ENCODE measurements at regions not wholly inside any gene's neighbourhood (a gene's known extent, or its start where the extent isn't known, plus 50 kb on each side); places are given as distances from the start of the nearest gene placed in this dataset.

GRCh38 chr2:6442252-6442985 is 423.3 kb downstream of the CMPK2 start:
- TF ChIP-seq, protein P1, sequence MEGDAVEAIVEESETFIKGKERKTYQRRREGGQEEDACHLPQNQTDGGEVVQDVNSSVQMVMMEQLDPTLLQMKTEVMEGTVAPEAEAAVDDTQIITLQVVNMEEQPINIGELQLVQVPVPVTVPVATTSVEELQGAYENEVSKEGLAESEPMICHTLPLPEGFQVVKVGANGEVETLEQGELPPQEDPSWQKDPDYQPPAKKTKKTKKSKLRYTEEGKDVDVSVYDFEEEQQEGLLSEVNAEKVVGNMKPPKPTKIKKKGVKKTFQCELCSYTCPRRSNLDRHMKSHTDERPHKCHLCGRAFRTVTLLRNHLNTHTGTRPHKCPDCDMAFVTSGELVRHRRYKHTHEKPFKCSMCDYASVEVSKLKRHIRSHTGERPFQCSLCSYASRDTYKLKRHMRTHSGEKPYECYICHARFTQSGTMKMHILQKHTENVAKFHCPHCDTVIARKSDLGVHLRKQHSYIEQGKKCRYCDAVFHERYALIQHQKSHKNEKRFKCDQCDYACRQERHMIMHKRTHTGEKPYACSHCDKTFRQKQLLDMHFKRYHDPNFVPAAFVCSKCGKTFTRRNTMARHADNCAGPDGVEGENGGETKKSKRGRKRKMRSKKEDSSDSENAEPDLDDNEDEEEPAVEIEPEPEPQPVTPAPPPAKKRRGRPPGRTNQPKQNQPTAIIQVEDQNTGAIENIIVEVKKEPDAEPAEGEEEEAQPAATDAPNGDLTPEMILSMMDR (conservative IDR thresholded peaks at IDR 0.05): no peak
- no peak for TF ChIP-seq ZFX (IDR thresholded peaks at IDR 0.05)
- no peak overlapping the region for H3K27ac ChIP-seq

DNA sequence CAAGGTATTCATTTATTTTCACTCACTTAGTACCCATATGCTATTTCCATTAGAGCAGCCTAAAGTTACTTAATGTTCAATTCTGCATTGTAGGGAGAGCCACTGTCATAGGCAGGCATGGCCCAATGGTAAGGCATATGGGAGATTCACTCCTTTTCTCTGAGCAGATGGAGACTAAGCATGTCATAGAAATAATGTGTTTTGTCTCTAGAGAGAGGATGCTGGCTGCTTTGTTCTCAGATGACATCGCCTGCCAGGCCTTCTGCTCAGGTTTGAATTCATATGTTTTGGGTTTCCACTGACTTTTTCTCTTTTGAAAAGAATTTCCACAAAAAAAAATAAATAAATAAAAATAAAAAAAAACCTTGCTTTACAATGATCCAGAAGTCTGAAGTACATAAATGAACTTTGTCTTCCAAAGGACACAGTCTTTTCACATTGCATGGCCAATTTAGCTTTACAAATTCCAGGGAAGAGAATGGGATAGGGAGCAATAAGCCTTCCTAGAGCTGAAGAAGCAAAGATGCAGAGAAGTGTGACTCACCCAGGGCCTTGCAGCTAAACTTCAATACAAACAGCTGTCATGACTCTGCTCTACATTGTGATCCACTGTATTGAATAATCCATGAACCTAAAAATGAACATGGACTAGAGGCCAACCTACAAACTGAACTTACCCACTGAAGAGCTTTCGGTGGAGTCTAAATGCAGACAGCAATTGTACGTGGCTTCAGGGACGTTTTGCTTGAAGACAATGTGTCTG is 422.5 kb downstream of the CMPK2 start:
- no peak overlapping the region for H3K27ac ChIP-seq

GRCh38 chr2:6444514-6444913 is 421.2 kb downstream of the CMPK2 start:
- no peak for TF ChIP-seq ZFX (IDR thresholded peaks at IDR 0.05)
- TF ChIP-seq, protein P1 (conservative IDR thresholded peaks at IDR 0.05): no peak
- no peak overlapping the region for H3K27ac ChIP-seq

More for the DNA sequence above, 422.5 kb downstream of the CMPK2 start:
- TF ChIP-seq, protein P1 (conservative IDR thresholded peaks at IDR 0.05): no peak
- TF ChIP-seq ZFX (IDR thresholded peaks at IDR 0.05): no peak

DNA sequence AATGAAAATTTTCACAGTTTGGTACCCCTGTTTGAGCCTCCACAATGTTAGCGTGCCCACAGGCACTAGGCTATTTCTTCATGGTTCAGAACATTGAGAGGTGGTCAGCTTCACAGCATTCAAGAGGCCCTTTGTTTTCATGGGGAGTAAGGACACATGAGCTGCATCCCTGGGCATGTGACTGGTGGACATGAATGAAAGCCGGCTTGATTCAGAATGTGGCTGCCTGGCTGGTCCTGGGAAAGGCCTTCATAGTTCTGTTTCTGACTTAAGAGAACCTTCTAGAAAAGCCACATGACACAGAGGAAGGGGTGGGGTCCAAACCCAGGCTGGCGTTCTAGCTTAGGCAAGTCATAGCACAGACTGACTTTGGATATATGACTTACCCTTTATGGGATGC is 420.6 kb downstream of the CMPK2 start:
- no peak overlapping the region for H3K27ac ChIP-seq
- no peak for TF ChIP-seq ZFX (IDR thresholded peaks at IDR 0.05)

GRCh38 chr2:6446938-6447608 is 418.6 kb downstream of the CMPK2 start:
- H3K27ac ChIP-seq: no peak overlapping the region
- no peak for TF ChIP-seq ZFX (IDR thresholded peaks at IDR 0.05)

GRCh38 chr2:6448893-6449292 is 416.8 kb downstream of the CMPK2 start:
- TF ChIP-seq ZFX (IDR thresholded peaks at IDR 0.05): no peak
- TF ChIP-seq, protein P1 (conservative IDR thresholded peaks at IDR 0.05): no peak
- H3K27ac ChIP-seq: no peak overlapping the region

GRCh38 chr2:6449343-6449742 is 416.4 kb downstream of the CMPK2 start:
- no peak for TF ChIP-seq ZFX (IDR thresholded peaks at IDR 0.05)
- TF ChIP-seq, protein P1 (conservative IDR thresholded peaks at IDR 0.05): no peak
- H3K27ac ChIP-seq: no peak overlapping the region
